SU-DHL-6 (cell line): ENCODE measurements at regions not wholly inside any gene's neighbourhood (a gene's known extent, or its start where the extent isn't known, plus 50 kb on each side); places are given as distances from the start of the nearest gene placed in this dataset.

Experiments used
- H2AFZ ChIP-seq: fragments of 200-600 bp; sonication (generic); 2 replicates; pipeline ENCODE4 v1.6.1; 2014; ENCODE audit warnings: low read depth, mild to moderate bottlenecking, moderate library complexity, mixed read lengths, antibody characterized with exemption, low read length; ENCODE audit not compliant: severe bottlenecking
- H3F3A ChIP-seq: fragments of 200-600 bp; shearing (Covaris generic); 2 replicates; pipeline ENCODE4 v1.6.0; 2016; ENCODE audit warnings: antibody characterized with exemption, mild to moderate bottlenecking; ENCODE audit not compliant: insufficient read depth
- H3K27ac ChIP-seq: fragments of 200-600 bp; sonication (generic); 2 replicates; pipeline ENCODE4 v1.5.1; 2016; ENCODE audit warnings: low read depth, mild to moderate bottlenecking, low read length, moderate library complexity, mixed read lengths
- H3K27me3 ChIP-seq: fragments of 200-600 bp; sonication (generic), shearing (Covaris generic); 2 replicates; pipeline ENCODE4 v1.6.0; 2014; ENCODE audit warnings: mild to moderate bottlenecking, low read length
- H3K36me3 ChIP-seq: fragments of 200-600 bp; sonication (generic); 2 replicates; pipeline ENCODE4 v1.6.1; 2014; ENCODE audit warnings: mild to moderate bottlenecking, low read length, mixed read lengths
- H3K4me2 ChIP-seq: fragments of 300-600, 200-600 bp; shearing (Covaris generic), sonication (generic); 2 replicates; pipeline ENCODE4 v1.6.0; 2014; ENCODE audit warnings: low read length, low read depth, mild to moderate bottlenecking; ENCODE audit not compliant: poor library complexity, severe bottlenecking
- H3K4me3 ChIP-seq: fragments of 200-600 bp; sonication (generic); 2 replicates; pipeline ENCODE4 v1.5.1; 2014; ENCODE audit warnings: antibody characterized with exemption, low read length, mild to moderate bottlenecking, mixed read lengths; ENCODE audit not compliant: insufficient read depth, poor library complexity, severe bottlenecking
- H3K79me2 ChIP-seq: fragments of 200-600 bp; sonication (generic); 2 replicates; pipeline ENCODE4 v1.6.1; 2014; ENCODE audit warnings: mild to moderate bottlenecking, low read length, moderate library complexity; ENCODE audit not compliant: insufficient read depth
- H3K9ac ChIP-seq: fragments of 200-600 bp; sonication (generic); 2 replicates; pipeline ENCODE4 v1.7.0; 2014; ENCODE audit warnings: mild to moderate bottlenecking, low read length
- H3K9me2 ChIP-seq: fragments of 200-600 bp; sonication (generic); replicated peaks from 2 replicates; pipeline ENCODE4 v1.6.1; 2014; ENCODE audit warnings: low read length; ENCODE audit not compliant: insufficient read depth
- H3K9me3 ChIP-seq: fragments of 200-600 bp; sonication (generic); 2 replicates; pipeline ENCODE4 v1.6.1; 2014; ENCODE audit warnings: low read length, mixed read lengths; ENCODE audit not compliant: insufficient read depth
- H4K20me1 ChIP-seq: fragments of 200-600 bp; sonication (generic); 2 replicates; pipeline ENCODE4 v1.6.1; 2014; ENCODE audit warnings: low read depth, mild to moderate bottlenecking, antibody characterized with exemption, low read length, moderate library complexity, mixed read lengths
- EZH2phosphoT487 ChIP-seq: fragments of 200-600 bp; sonication (generic), shearing (Covaris generic); conservative IDR thresholded peaks from 2 replicates; pipeline ENCODE4 v1.6.1; 2018; ENCODE audit warnings: mild to moderate bottlenecking, antibody characterized with exemption, low read length, moderate library complexity, mixed read lengths
- TF ChIP-seq, protein P1 (sequence below): fragments of 200-600 bp; sonication (generic); IDR thresholded peaks from one replicate; pipeline ENCODE4 v1.5.1; 2017; ENCODE audit warnings: antibody characterized with exemption, mild to moderate bottlenecking, low read length, moderate library complexity; ENCODE audit not compliant: insufficient read depth, poor library complexity, severe bottlenecking

DNA sequence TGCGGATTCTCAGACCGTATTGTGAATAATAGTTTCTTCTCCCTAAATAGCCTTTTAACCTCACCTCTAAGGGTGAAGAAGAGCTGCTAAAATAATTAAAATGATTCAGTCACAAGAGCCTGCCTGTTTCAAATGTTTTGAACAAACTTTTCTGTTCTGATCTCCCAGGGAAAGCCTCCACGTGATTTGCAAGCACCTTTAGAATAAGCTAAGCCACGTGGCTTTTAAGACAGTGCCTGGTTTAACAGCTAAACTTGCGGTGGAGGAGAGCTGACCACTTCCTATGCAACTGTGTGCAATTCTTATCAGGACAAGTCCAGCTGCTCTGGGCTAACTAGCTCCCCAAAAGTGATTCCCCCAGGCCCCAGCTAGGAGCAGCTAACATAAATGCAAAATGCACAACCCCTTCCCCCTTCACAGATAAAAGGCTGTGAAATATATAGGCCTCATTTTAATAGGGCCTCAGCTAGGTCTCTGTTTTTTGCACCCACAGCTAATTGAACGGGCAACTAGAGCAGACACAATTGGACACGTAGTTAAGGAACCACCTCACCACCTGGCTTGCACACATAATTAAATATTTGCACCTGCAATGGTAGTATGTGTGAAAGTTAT lies 401.2 kb upstream of the NR2F2 start:
- Histone ChIP-seq H3K27me3 (no peaks in the 10 kb centered on the region), H3K27ac (no peak overlapping the region), H3K9ac (no peak overlapping the region), H3K4me2 (no peak overlapping the region), H3K4me3 (no peak overlapping the region), H3F3A (no peaks in the 10 kb centered on the region), H3K36me3 (no peaks in the 10 kb centered on the region), H4K20me1 (no peaks in the 10 kb centered on the region), H3K79me2 (no peaks in the 10 kb centered on the region), H3K9me3 (no peaks in the 10 kb centered on the region), H3K9me2 (no peaks in the 10 kb centered on the region), H2AFZ (no peak overlapping the region)
- TF ChIP-seq EZH2phosphoT487: no peak
- TF ChIP-seq, protein P1, sequence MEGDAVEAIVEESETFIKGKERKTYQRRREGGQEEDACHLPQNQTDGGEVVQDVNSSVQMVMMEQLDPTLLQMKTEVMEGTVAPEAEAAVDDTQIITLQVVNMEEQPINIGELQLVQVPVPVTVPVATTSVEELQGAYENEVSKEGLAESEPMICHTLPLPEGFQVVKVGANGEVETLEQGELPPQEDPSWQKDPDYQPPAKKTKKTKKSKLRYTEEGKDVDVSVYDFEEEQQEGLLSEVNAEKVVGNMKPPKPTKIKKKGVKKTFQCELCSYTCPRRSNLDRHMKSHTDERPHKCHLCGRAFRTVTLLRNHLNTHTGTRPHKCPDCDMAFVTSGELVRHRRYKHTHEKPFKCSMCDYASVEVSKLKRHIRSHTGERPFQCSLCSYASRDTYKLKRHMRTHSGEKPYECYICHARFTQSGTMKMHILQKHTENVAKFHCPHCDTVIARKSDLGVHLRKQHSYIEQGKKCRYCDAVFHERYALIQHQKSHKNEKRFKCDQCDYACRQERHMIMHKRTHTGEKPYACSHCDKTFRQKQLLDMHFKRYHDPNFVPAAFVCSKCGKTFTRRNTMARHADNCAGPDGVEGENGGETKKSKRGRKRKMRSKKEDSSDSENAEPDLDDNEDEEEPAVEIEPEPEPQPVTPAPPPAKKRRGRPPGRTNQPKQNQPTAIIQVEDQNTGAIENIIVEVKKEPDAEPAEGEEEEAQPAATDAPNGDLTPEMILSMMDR: no peak

DNA sequence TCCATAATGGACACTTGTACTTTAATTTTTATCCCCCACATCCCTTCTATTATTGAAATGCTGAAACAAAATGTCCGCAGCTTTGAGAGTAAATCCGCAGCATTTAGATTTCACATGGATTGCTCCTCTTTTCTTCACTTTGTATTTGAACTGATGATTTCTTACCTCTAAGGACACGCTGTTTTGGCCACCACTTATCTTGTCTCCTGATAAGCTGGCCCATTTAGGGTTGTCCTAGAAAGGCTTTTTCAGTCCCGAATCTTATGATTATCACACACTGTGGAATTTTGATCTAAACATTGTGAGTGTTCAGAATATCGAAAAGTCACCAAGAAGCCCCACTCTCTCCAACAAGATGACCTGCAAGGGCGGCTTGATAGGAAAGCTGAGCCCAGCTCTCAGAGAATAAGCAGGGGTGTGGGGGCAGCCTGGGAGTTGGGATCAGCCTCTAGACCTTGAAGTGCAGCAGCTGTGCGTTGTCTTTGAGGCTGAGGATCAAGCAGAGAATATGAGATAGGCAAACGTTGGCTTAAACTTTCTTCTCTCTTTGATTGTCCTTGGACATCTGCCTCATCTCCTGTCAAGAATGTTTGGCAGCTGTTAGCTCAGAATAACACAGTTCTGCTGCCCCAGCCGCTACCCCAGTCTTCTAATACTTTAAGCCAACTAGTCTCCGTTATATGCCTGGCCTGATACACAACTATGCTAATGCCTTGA lies 399.7 kb upstream of the NR2F2 start:
- Histone ChIP-seq H3K36me3 (no peaks in the 10 kb centered on the region), H3K4me2 (no peak overlapping the region), H4K20me1 (no peaks in the 10 kb centered on the region), H3K27me3 (no peaks in the 10 kb centered on the region), H3K9me3 (no peaks in the 10 kb centered on the region), H3F3A (no peaks in the 10 kb centered on the region), H3K9me2 (no peaks in the 10 kb centered on the region), H2AFZ (no peak overlapping the region), H3K79me2 (no peaks in the 10 kb centered on the region), H3K9ac (no peak overlapping the region), H3K27ac (no peak overlapping the region), H3K4me3 (no peak overlapping the region)
- TF ChIP-seq EZH2phosphoT487: no peak
- TF ChIP-seq, protein P1: no peak

DNA sequence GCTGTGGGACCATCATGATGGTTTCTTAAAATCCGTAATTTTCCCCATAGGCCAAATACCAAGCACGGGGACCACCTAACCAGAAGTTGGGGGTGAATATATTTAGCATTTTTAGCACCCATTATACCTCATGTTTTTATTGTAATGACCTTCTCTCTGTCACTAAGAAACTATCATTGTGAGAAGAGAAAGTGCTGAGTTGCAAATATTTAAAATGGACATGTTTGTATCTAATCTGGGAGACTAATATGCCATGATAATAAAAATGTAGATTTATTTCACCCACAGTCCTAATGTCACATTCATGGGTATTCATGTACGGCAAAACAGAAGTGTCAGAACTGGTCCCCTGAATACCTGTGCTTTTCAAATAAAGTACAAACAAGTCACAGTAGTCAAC lies 398.9 kb upstream of the NR2F2 start:
- Histone ChIP-seq H3K4me2 (no peak overlapping the region), H4K20me1 (no peaks in the 10 kb centered on the region), H2AFZ (no peak overlapping the region), H3F3A (no peaks in the 10 kb centered on the region), H3K79me2 (no peaks in the 10 kb centered on the region), H3K36me3 (no peaks in the 10 kb centered on the region), H3K27me3 (no peaks in the 10 kb centered on the region), H3K9me3 (no peaks in the 10 kb centered on the region), H3K27ac (no peak overlapping the region), H3K9me2 (no peaks in the 10 kb centered on the region), H3K9ac (no peak overlapping the region), H3K4me3 (no peak overlapping the region)
- no peak for TF ChIP-seq EZH2phosphoT487
- TF ChIP-seq, protein P1: no peak
